ENCODE measurements at regions not wholly inside any gene's neighbourhood (a gene's known extent, or its start where the extent isn't known, plus 50 kb on each side); places are given as distances from the start of the nearest gene placed in this dataset.

- no peak for DNase-seq
Observed at GRCh38 chr17:12537436-12537835, 128.3 kb upstream of the MYOCD start.

DNA sequence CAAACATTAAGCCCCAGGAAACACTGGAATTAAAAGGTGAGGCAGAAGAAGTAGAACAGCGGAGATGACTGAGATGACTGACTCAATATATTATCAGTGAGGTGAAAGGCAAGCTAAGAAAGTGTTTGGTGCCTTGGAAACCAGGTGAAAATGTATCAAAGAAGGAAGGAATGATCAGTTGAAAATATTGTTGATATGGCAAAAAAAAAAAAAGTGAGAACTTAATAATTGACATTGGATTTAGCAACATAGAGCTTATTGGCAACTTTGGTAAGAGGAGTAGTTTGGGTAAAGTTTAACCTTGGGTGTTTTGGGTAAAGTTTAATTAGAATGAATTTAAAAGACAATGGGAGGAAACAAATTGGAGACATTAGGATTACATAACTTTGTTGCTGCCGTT, 127.7 kb upstream of the MYOCD start:
- DNase-seq, result no peak

GRCh38 chr17:12545877-12546513, 119.7 kb upstream of the MYOCD start:
- peak; percentile 23 for DNase-seq

DNA sequence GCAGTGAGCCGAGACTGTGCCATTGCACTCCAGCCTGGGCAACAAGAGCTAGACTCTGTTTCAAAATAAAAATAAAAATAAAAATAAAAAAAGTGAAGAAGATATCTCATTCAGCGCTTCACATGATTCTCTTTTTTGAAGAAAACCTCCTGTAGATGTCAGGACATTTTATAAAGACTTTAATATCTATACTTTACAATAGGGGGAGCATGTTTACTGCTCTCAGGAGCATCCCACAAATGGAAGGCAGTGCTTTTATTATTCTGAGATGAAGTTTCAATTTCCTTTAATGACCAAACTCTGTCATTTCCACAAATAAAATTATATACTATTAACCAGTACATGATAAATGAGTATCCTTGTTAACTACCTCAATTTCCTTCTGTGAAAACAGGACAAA, 118.7 kb upstream of the MYOCD start:
- no peak for DNase-seq

- no peak for DNase-seq
Observed at GRCh38 chr17:12547831-12548230, 117.9 kb upstream of the MYOCD start.

DNA sequence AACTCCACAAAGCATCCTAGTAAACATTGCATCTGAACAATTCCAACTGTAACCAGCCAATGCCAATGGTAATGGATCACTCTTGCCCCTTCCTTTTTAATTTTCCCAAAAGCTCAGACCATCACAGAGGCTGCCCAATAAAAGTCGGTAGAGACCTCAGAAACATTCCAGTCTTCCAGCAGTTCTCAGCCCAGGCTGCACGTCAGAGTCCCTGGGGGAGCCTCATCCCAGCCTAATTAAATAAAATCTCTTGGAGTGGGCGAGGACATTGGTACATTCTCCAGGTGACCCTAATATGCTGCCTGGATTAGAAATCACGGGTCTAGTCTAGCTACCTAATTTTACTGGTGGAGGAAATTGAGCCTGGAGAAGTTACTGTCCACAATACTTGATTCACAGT, 117.1 kb upstream of the MYOCD start:
- no peak for DNase-seq

DNA sequence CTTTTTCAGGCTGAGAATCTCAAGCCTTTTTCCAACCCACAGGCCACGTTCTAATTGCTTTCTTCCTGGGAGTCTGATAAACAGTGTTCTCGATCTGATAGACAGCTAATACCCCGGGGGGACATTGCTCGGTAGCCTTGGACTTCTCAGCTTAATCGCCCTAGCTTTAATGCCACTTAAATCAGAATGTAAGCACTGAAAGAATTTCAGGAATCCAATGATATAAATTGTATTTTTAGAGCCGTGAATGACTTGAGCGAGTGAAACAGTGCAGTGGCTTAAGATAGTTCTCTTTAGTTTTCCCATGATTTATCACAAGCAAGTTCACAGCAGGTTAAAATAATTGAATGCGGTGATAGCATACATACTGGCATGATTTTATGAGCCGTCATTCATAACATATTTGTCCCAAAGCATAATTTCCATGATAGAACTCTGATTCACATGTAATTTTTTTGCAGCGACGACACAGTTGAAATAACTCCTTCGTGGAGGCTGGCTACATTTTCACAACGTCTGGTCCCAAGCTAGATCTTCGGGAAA, 116.1 kb upstream of the MYOCD start:
- peak; percentile 33 for DNase-seq

GRCh38 chr17:12553625-12554024, 112.1 kb upstream of the MYOCD start:
- no peak for DNase-seq

- no peak for DNase-seq
Observed at GRCh38 chr17:12554251-12554650, 111.4 kb upstream of the MYOCD start.

- DNase-seq, result no peak
Observed at GRCh38 chr17:12566291-12566690, 99.4 kb upstream of the MYOCD start.

DNA sequence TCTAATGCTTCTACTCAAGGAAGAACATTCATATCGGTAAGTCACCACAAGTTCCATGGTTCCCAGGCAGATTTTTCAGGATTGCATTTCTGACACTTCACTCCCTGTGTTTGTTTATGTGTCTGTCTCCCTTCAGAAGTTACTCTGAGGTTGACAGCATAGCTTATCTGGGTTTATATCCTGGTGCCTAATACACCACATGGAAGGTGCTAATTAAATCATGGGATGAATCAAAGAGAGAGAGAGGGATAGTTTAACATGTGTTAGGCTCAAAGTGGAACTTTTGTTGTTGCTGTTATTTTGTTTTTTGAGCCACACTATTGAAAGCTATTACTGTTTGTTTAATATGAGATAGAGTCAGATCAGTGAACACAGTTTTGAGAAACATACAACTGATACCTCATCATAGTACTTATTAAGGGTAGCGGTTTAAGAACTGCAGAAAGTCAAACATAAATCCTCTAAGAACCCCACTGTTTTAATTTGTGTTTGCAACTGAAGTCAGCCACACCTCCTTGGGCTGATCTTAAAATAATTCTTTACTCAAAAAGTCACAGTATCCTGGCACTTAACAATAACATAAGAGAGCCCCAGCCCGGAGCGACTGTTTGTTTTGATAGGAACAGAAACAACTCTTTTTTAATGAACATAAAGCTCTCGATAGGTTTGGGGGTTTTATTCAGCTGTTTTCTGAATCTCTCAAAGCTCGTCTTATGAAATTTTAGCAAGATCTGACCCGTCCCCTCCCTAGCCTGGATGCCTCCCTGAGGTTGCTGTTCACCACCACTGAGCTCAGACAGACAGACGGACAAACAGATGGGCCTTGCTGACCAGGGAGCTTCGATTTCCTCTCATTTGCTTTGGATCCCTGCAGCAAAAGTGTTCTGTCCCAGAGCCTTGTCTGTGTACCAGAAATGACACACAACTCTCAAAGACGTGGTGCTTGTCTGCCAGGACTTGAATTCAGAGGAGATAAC, 98.3 kb upstream of the MYOCD start:
- DNase-seq, result no peak

GRCh38 chr17:12568358-12569251, 97.1 kb upstream of the MYOCD start:
- no peak for DNase-seq

- DNase-seq, result no peak
Observed at GRCh38 chr17:12571606-12572005, 94.1 kb upstream of the MYOCD start.

DNA sequence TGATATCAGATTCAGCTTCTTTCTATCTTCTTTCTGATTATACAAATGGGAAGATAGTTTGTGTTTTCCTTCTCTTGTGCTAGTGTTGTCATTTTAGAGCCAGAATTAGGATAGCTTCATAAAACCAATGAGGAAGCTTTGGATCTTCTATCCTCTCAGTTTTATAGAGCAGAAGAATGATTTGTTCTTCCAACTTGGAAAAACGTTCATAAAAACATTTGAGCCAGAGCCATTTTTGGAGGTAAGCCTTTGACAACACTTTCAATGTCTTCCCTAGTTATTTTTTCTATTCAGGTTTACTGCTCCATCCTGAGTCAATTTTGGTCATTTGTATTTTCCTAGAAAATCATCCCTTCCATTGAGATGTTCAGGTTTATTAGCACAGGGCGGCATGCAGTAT, 91.2 kb upstream of the MYOCD start:
- DNase-seq, result no peak

DNA sequence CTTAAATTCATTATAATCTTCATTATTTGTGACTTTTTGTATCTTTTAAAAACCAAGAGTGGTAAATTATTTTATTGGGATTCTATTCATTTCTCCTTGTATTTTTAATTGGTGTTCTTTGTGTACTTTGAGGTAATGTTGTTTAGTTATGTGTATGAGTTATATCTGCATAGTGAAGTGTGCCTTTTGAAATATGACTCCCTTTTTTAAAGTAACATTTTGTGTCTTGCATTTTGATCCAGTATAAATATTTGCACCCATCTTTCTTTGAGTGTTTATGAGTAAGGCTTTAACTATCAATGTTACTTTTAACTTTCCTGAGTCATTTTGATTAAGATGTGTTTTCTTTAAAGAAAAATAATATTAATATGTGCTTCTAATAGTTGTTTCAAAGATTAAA, 90.0 kb upstream of the MYOCD start:
- DNase-seq, result no peak

DNA sequence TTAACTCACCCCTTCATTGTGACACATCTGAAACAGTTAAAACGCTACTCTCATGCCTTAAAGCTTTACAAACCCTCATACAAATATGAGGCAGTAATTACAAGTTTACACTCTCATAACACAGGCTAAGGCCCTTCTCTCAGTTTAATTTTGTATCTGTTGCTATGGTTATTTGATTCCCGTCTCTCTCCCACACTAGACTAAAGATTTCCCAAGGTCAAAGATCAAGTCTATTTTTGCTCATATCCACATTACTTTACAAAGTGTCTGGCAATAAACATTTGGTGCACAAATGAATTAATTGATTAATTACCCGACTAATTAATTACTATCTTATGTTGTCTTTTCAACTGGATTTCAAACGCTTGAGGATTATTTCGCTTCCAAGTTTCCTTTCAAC, 86.4 kb upstream of the MYOCD start:
- no peak for DNase-seq

- DNase-seq, result no peak
Observed at GRCh38 chr17:12580640-12581039, 85.0 kb upstream of the MYOCD start.

GRCh38 chr17:12584727-12585126, 81.0 kb upstream of the MYOCD start:
- DNase-seq, result no peak

- DNase-seq, result no peak
Observed at GRCh38 chr17:12588531-12588930, 77.2 kb upstream of the MYOCD start.

GRCh38 chr17:12590417-12590816, 75.3 kb upstream of the MYOCD start:
- DNase-seq, result no peak

DNA sequence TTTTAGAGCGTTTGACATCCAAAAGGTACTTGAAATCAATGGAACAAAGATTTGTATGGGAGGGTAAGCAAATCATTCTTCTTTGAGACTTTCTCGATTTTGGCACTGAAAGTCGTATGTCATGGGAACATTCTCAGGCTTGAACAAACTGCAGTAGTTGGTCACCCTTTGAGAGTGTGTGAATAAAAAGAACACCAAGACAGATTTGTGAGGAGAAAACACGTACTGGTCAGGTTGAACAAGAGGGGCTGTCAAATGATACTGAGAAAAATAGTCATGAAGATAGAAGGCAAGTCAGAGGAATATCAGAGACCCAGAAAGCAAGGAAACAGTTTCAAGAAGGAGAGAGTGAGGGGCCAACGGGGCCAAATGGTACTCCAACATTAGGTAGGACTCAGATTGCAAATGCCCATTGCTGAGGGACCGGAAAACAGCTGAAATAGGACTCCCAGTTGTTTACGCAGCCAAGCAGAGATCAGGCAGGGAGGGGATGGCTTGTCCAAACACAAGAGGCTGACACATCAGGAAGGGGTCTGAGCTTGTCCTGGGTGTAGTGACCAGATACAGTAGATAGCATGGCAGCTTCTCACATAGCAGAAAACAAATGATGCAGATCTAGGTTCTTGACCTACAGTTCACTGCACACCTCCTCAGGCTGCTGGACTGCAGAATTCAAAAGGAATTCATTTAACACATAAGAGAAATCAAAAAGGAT, 74.5 kb upstream of the MYOCD start:
- no peak for DNase-seq

GRCh38 chr17:12592941-12593340, 72.7 kb upstream of the MYOCD start:
- no peak for DNase-seq
